CD8-positive, alpha-beta memory T cell (primary cell): ENCODE measurements at regions not wholly inside any gene's neighbourhood (a gene's known extent, or its start where the extent isn't known, plus 50 kb on each side); places are given as distances from the start of the nearest gene placed in this dataset.

Experiments
- CTCF ChIA-PET: fragments of 350-600 bp; sonication (Branson Sonifier 250); formaldehyde crosslinking; loops from one replicate; lab custom pipeline; 2021; ENCODE audit warnings: antibody characterized with exemption; lab: Charles Lee
- POLR2A ChIA-PET: fragments of 350-600 bp; sonication (Branson Sonifier 250); formaldehyde crosslinking; loops from one replicate; lab custom pipeline; 2021; ENCODE audit warnings: antibody characterized with exemption; lab: Charles Lee
- DNase-seq, 5 donors: peaks; one replicate each; pipeline versions ENCODE4 v3.0.0 to v3.0.0-alpha.2; 2020 to 2022; ENCODE audit warnings: mixed read lengths in 1 of 5
- H3K27ac ChIP-seq: one replicate; pipeline ENCODE4 v1.7.0; 2013; ENCODE audit warnings: low read depth, mild to moderate bottlenecking, low read length, moderate library complexity
- H3K27me3 ChIP-seq: 2 replicates; pipeline ENCODE4 v1.7.0; 2013; ENCODE audit warnings: low read length, mild to moderate bottlenecking; ENCODE audit not compliant: insufficient read depth, poor library complexity, severe bottlenecking
- H3K36me3 ChIP-seq: 2 replicates; pipeline ENCODE4 v1.7.0; 2013; ENCODE audit warnings: mild to moderate bottlenecking, low read length, moderate library complexity; ENCODE audit not compliant: insufficient read depth
- H3K4me1 ChIP-seq: 2 replicates; pipeline ENCODE4 v1.7.0; 2013; ENCODE audit warnings: mild to moderate bottlenecking, low read length, moderate library complexity; ENCODE audit not compliant: insufficient read depth
- H3K4me3 ChIP-seq: 2 replicates; pipeline ENCODE4 v1.7.0; 2013; ENCODE audit warnings: mild to moderate bottlenecking, low read length
- H3K9me3 ChIP-seq: 2 replicates; pipeline ENCODE4 v1.7.0; 2013; ENCODE audit warnings: mild to moderate bottlenecking, low read length
- H3K27ac Mint-ChIP-seq, 8 donors: one replicate each; pipeline ENCODE4 v1.8.0; 2020 to 2021; ENCODE audit warnings: mixed read lengths in 8 of 8, mild to moderate bottlenecking in 6 of 8, inconsistent platforms in 3 of 8, moderate library complexity in 3 of 8
- H3K27me3 Mint-ChIP-seq, 2 donors: one replicate each; pipeline ENCODE4 v1.8.0; 2020 to 2021; ENCODE audit warnings: mixed read lengths in 2 of 2, mild to moderate bottlenecking in 1 of 2, moderate library complexity in 1 of 2
- H3K36me3 Mint-ChIP-seq, 3 donors: one replicate each; pipeline ENCODE4 v1.8.0; 2020 to 2021; ENCODE audit warnings: mixed read lengths in 3 of 3, inconsistent platforms in 1 of 3, mild to moderate bottlenecking in 1 of 3
- H3K4me1 Mint-ChIP-seq, 3 donors: one replicate each; pipeline ENCODE4 v1.8.0; 2020 to 2021; ENCODE audit warnings: mixed read lengths in 3 of 3, inconsistent platforms in 1 of 3, mild to moderate bottlenecking in 1 of 3
- H3K4me3 Mint-ChIP-seq, 7 donors: one replicate each; pipeline ENCODE4 v1.8.0; 2020 to 2021; ENCODE audit warnings: mixed read lengths in 7 of 7, mild to moderate bottlenecking in 6 of 7, moderate library complexity in 4 of 7, inconsistent platforms in 2 of 7
- H3K9me3 Mint-ChIP-seq, 5 donors: one replicate each; pipeline ENCODE4 v1.8.0; 2020 to 2022; ENCODE audit warnings: mixed read lengths in 5 of 5, mild to moderate bottlenecking in 3 of 5, moderate library complexity in 2 of 5, inconsistent platforms in 1 of 5

- peaks cover 4 to 9% (median 7%) of the 10 kb centered on the region in 5 donors for H3K9me3 Mint-ChIP-seq
- ChIA-PET CTCF (no interaction called here), POLR2A (no interaction called here)
- H3K4me3 ChIP-seq: no peak overlapping the region
- peak overlapping the region in 1 of 8 donors; percentile 51 for H3K27ac Mint-ChIP-seq
- no peak overlapping the region for H3K4me3 Mint-ChIP-seq
- H3K9me3 ChIP-seq: no peaks in the 10 kb centered on the region
- no peaks in the 10 kb centered on the region for H3K27me3 ChIP-seq
- no peaks in the 10 kb centered on the region for H3K36me3 ChIP-seq
- no peaks in the 10 kb centered on the region for H3K4me1 Mint-ChIP-seq
- no peaks in the 10 kb centered on the region for H3K4me1 ChIP-seq
- H3K27me3 Mint-ChIP-seq: peaks cover 4 to 23% of the 10 kb centered on the region in 2 donors
- no peak overlapping the region for H3K27ac ChIP-seq
- DNase-seq: no peak
- H3K36me3 Mint-ChIP-seq: peaks cover 0 to 10% (median 0%) of the 10 kb centered on the region in 3 donors
These were observed 119.4 kb upstream of the PTCH1 start for GRCh38 chr9:95635986-95636671.

- Histone ChIP-seq H3K4me1 (no peaks in the 10 kb centered on the region), H3K9me3 (no peaks in the 10 kb centered on the region), H3K4me3 (no peak overlapping the region), H3K27ac (no peak overlapping the region), H3K27me3 (no peaks in the 10 kb centered on the region), H3K36me3 (no peaks in the 10 kb centered on the region)
- no peak overlapping the region for H3K27ac Mint-ChIP-seq
- peaks cover 4 to 9% (median 7%) of the 10 kb centered on the region in 5 donors for H3K9me3 Mint-ChIP-seq
- ChIA-PET CTCF (no interaction called here), POLR2A (no interaction called here)
- H3K36me3 Mint-ChIP-seq: peaks cover 0 to 10% (median 0%) of the 10 kb centered on the region in 3 donors
- H3K4me3 Mint-ChIP-seq: no peak overlapping the region
- peaks cover 4 to 20% of the 10 kb centered on the region in 2 donors for H3K27me3 Mint-ChIP-seq
- H3K4me1 Mint-ChIP-seq: no peaks in the 10 kb centered on the region
- no peak for DNase-seq
These were observed 117.8 kb upstream of the PTCH1 start for GRCh38 chr9:95634536-95634935.

GRCh38 chr9:95634114-95634513 is 117.3 kb upstream of the PTCH1 start:
- POLR2A ChIA-PET: no interaction called here

GRCh38 chr9:95629585-95629984 is 112.8 kb upstream of the PTCH1 start:
- H3K27me3 ChIP-seq: no peaks in the 10 kb centered on the region
- no peaks in the 10 kb centered on the region for H3K36me3 ChIP-seq
- Mint-ChIP-seq H3K36me3 (no peaks in the 10 kb centered on the region), H3K4me3 (no peak overlapping the region), H3K27ac (no peak overlapping the region), H3K9me3 (peaks cover 0 to 3% (median 0%) of the 10 kb centered on the region in 5 donors), H3K4me1 (peaks cover 7 to 19% (median 14%) of the 10 kb centered on the region in 3 donors), H3K27me3 (peaks cover 16 to 36% of the 10 kb centered on the region in 2 donors)
- ChIA-PET CTCF (no interaction called here), POLR2A (no interaction called here)
- H3K4me1 ChIP-seq: peaks cover 8% of the 10 kb centered on the region
- no peak overlapping the region for H3K27ac ChIP-seq
- DNase-seq: no peak
- no peaks in the 10 kb centered on the region for H3K9me3 ChIP-seq
- no peak overlapping the region for H3K4me3 ChIP-seq

More at GRCh38 chr9:95634114-95634513, 117.3 kb upstream of the PTCH1 start:
- Mint-ChIP-seq H3K36me3 (peaks cover 0 to 7% (median 0%) of the 10 kb centered on the region in 3 donors), H3K4me3 (no peak overlapping the region), H3K9me3 (peaks cover 4 to 9% (median 7%) of the 10 kb centered on the region in 5 donors), H3K27ac (no peak overlapping the region), H3K27me3 (peaks cover 4 to 20% of the 10 kb centered on the region in 2 donors), H3K4me1 (no peaks in the 10 kb centered on the region)
- no peak overlapping the region for H3K27ac ChIP-seq
- H3K4me1 ChIP-seq: no peaks in the 10 kb centered on the region
- H3K36me3 ChIP-seq: no peaks in the 10 kb centered on the region
- CTCF ChIA-PET: no interaction called here
- no peaks in the 10 kb centered on the region for H3K27me3 ChIP-seq
- DNase-seq: no peak
- no peak overlapping the region for H3K4me3 ChIP-seq
- no peaks in the 10 kb centered on the region for H3K9me3 ChIP-seq

DNA sequence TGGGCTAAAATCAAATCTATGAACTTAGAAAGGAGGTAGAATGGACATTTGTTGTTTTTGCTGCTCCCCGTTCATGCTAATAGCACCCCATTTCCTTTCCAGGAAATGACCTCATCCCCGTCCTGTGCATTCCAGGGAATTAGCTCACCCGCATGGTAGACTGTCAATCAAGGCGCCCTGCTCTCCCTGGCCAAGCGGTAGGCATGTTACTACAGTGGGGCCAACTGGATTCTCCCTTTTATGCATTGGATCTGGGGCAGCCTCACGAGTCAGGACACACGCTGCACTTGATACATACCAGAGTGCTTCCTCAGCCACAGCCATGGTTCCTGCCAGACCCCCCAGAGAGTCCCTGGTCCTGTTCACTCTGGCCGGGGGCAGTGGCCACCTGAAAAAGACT is 111.0 kb upstream of the PTCH1 start:
- peaks cover 17 to 36% of the 10 kb centered on the region in 2 donors for H3K27me3 Mint-ChIP-seq
- no peaks in the 10 kb centered on the region for H3K27me3 ChIP-seq
- no peak overlapping the region for H3K4me3 ChIP-seq
- H3K36me3 ChIP-seq: no peaks in the 10 kb centered on the region
- no peak overlapping the region for H3K4me3 Mint-ChIP-seq
- H3K4me1 ChIP-seq: peaks cover 8% of the 10 kb centered on the region
- H3K27ac ChIP-seq: no peak overlapping the region
- H3K27ac Mint-ChIP-seq: no peak overlapping the region
- peaks cover 7 to 19% (median 14%) of the 10 kb centered on the region in 3 donors for H3K4me1 Mint-ChIP-seq
- POLR2A ChIA-PET: no interaction called here
- no peaks in the 10 kb centered on the region for H3K9me3 ChIP-seq
- DNase-seq: no peak
- no peaks in the 10 kb centered on the region for H3K36me3 Mint-ChIP-seq
- peaks cover 0 to 3% (median 0%) of the 10 kb centered on the region in 5 donors for H3K9me3 Mint-ChIP-seq
- CTCF ChIA-PET: no interaction called here

DNA sequence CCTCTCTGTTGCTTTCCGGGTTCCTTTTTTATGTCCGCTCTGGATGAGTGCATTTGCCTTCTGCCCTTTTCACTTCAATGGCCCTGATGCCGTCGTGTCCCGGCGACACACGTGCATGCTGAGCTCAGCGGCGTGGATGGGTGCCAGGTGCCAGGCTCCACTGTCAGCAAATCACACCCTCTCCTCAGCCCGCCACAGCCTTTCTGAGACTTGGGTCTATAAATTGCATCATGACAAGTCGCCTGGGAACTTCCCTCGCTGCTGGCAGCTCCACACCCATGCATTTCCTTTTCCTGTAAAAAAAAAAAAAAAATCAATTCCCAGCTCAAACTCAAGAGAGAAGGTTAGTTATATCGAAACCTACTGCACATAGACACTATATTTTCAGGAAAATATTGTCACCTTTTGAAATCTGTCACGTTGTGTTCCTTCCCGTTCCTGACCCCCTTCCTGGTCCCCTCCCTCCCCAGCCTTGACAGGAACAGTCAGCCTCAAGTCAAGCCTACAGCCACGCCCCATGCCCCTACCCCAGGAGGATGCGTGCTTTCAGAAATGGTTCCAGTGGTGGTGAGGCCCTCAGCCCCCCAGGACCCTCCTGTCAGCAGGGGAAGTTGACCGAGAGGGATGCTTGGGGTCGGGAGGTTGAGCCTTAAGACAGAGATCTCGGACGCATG is 110.3 kb upstream of the PTCH1 start:
- Histone ChIP-seq H3K27ac (no peak overlapping the region), H3K4me1 (peaks cover 8% of the 10 kb centered on the region), H3K36me3 (no peaks in the 10 kb centered on the region), H3K4me3 (no peak overlapping the region), H3K9me3 (no peaks in the 10 kb centered on the region), H3K27me3 (no peaks in the 10 kb centered on the region)
- Mint-ChIP-seq H3K27ac (peak overlapping the region in 2 of 8 donors; percentile 33 to 58), H3K36me3 (no peaks in the 10 kb centered on the region), H3K27me3 (peaks cover 17 to 36% of the 10 kb centered on the region in 2 donors), H3K4me1 (peaks cover 7 to 19% (median 14%) of the 10 kb centered on the region in 3 donors), H3K9me3 (peaks cover 0 to 3% (median 0%) of the 10 kb centered on the region in 5 donors), H3K4me3 (peak overlapping the region in 5 of 7 donors; percentile 25 to 49 (median 34))
- POLR2A ChIA-PET: no interaction called here
- CTCF ChIA-PET: no interaction called here
- DNase-seq: peak in 2 of 5 donors; percentile 13 to 16

DNA sequence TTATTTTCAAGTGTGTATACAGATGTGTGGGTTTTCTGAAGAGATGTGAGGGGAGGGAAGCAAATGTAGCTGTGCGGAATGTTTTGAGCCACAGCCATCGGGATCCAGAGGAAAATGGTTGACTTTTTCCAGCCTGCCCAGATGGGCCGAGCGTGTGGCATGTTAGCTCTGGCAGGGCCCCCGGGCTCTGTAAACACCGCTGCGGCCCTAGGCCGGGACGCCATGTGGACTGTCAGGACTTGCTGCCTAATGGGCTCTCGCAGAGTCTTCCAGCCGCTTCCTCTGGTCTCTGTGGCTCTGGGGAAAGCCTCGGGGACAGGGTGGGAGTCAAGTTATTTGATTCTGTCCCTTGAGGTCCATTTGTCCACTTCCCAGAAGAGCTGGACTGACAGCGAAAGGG is 109.6 kb upstream of the PTCH1 start:
- H3K9me3 Mint-ChIP-seq: peaks cover 0 to 3% (median 0%) of the 10 kb centered on the region in 5 donors
- no peaks in the 10 kb centered on the region for H3K9me3 ChIP-seq
- ChIA-PET POLR2A (no interaction called here), CTCF (no interaction called here)
- peaks cover 17 to 36% of the 10 kb centered on the region in 2 donors for H3K27me3 Mint-ChIP-seq
- no peaks in the 10 kb centered on the region for H3K27me3 ChIP-seq
- H3K4me3 Mint-ChIP-seq: no peak overlapping the region
- H3K36me3 Mint-ChIP-seq: no peaks in the 10 kb centered on the region
- no peak overlapping the region for H3K27ac ChIP-seq
- H3K4me1 ChIP-seq: peaks cover 8% of the 10 kb centered on the region
- no peaks in the 10 kb centered on the region for H3K36me3 ChIP-seq
- no peak overlapping the region for H3K4me3 ChIP-seq
- H3K4me1 Mint-ChIP-seq: peaks cover 7 to 19% (median 14%) of the 10 kb centered on the region in 3 donors
- DNase-seq: no peak
- no peak overlapping the region for H3K27ac Mint-ChIP-seq

- Mint-ChIP-seq H3K4me3 (no peak overlapping the region), H3K27ac (no peak overlapping the region), H3K4me1 (peaks cover 7 to 19% (median 14%) of the 10 kb centered on the region in 3 donors), H3K9me3 (peaks cover 0 to 3% (median 0%) of the 10 kb centered on the region in 5 donors), H3K36me3 (no peaks in the 10 kb centered on the region), H3K27me3 (peaks cover 16 to 31% of the 10 kb centered on the region in 2 donors)
- H3K27ac ChIP-seq: no peak overlapping the region
- H3K9me3 ChIP-seq: no peaks in the 10 kb centered on the region
- ChIA-PET CTCF (no interaction called here), POLR2A (no interaction called here)
- DNase-seq: no peak
- no peaks in the 10 kb centered on the region for H3K36me3 ChIP-seq
- peaks cover 8% of the 10 kb centered on the region for H3K4me1 ChIP-seq
- no peaks in the 10 kb centered on the region for H3K27me3 ChIP-seq
- H3K4me3 ChIP-seq: no peak overlapping the region
These were observed 106.9 kb upstream of the PTCH1 start for GRCh38 chr9:95623640-95624039.
